ENCODE measurements at regions not wholly inside any gene's neighbourhood (a gene's known extent, or its start where the extent isn't known, plus 50 kb on each side); places are given as distances from the start of the nearest gene placed in this dataset.

GRCh38 chr4:38360201-38360600 is 303.8 kb upstream of the KLF3 start:
- intact Hi-C loops (cut with DNase I), result no loop called here
- ATAC-seq, result no peak
- no peak for DNase-seq (ENCODE audit: low spot score)

GRCh38 chr4:38364383-38364963 is 299.5 kb upstream of the KLF3 start:
- ATAC-seq, result no peak
- intact Hi-C loops (cut with DNase I), result no loop called here
- DNase-seq (ENCODE audit: low spot score), result no peak

GRCh38 chr4:38365261-38365660 is 298.7 kb upstream of the KLF3 start:
- intact Hi-C loops (cut with DNase I), result no loop called here
- DNase-seq (ENCODE audit: low spot score) (no peak), ATAC-seq (no peak)

GRCh38 chr4:38365748-38366310 is 298.2 kb upstream of the KLF3 start:
- ATAC-seq, result peak; percentile 3
- intact Hi-C loops (cut with DNase I), result no loop called here

GRCh38 chr4:38366456-38366855 is 297.5 kb upstream of the KLF3 start:
- ATAC-seq, result peak; percentile 78
- intact Hi-C loops (cut with DNase I), result no loop called here

More at GRCh38 chr4:38365748-38366310, 298.2 kb upstream of the KLF3 start:
- no peak for DNase-seq (ENCODE audit: low spot score)

GRCh38 chr4:38366997-38367396 is 297.0 kb upstream of the KLF3 start:
- DNase-seq (ENCODE audit: low spot score) (no peak), ATAC-seq (peak; percentile 11)
- intact Hi-C loops (cut with DNase I), result no loop called here

More at GRCh38 chr4:38366456-38366855, 297.5 kb upstream of the KLF3 start:
- peak; percentile 64 for DNase-seq (ENCODE audit: low spot score)

GRCh38 chr4:38367642-38368174 is 296.3 kb upstream of the KLF3 start:
- intact Hi-C loops (cut with DNase I), result no loop called here
- no peak for DNase-seq (ENCODE audit: low spot score)

GRCh38 chr4:38368613-38369012 is 295.4 kb upstream of the KLF3 start:
- no peak for ATAC-seq
- intact Hi-C loops (cut with DNase I), result no loop called here

More at GRCh38 chr4:38367642-38368174, 296.3 kb upstream of the KLF3 start:
- peak; percentile 73 for ATAC-seq

GRCh38 chr4:38371391-38371851 is 292.6 kb upstream of the KLF3 start:
- DNase-seq (ENCODE audit: low spot score), result no peak
- intact Hi-C loops (cut with DNase I), result no loop called here
- no peak for ATAC-seq

More at GRCh38 chr4:38368613-38369012, 295.4 kb upstream of the KLF3 start:
- no peak for DNase-seq (ENCODE audit: low spot score)

GRCh38 chr4:38373375-38373774 is 290.6 kb upstream of the KLF3 start:
- ATAC-seq (no peak), DNase-seq (ENCODE audit: low spot score) (no peak)
- intact Hi-C loops (cut with DNase I), result no loop called here

- DNase-seq (ENCODE audit: low spot score) (no peak), ATAC-seq (no peak)
- intact Hi-C loops (cut with DNase I), result no loop called here
These were observed 286.8 kb upstream of the KLF3 start for GRCh38 chr4:38377195-38377594.

GRCh38 chr4:38378478-38378877 is 285.5 kb upstream of the KLF3 start:
- intact Hi-C loops (cut with DNase I), result no loop called here
- no peak for DNase-seq (ENCODE audit: low spot score)
- no peak for ATAC-seq

- ATAC-seq, result peak; percentile 52
- DNase-seq (ENCODE audit: low spot score), result peak; percentile 70
- intact Hi-C loops (cut with DNase I), result no loop called here
These were observed 282.2 kb upstream of the KLF3 start for GRCh38 chr4:38381788-38382187.

GRCh38 chr4:38382520-38382919 is 281.5 kb upstream of the KLF3 start:
- no peak for ATAC-seq
- no peak for DNase-seq (ENCODE audit: low spot score)
- intact Hi-C loops (cut with DNase I), result no loop called here

GRCh38 chr4:38383646-38384121 is 280.3 kb upstream of the KLF3 start:
- DNase-seq (ENCODE audit: low spot score) (no peak), ATAC-seq (no peak)
- intact Hi-C loops (cut with DNase I), result no loop called here

- intact Hi-C loops (cut with DNase I), result no loop called here
- no peak for DNase-seq (ENCODE audit: low spot score)
- ATAC-seq, result peak; percentile 83
These were observed 278.6 kb upstream of the KLF3 start for GRCh38 chr4:38385093-38386004.

- peak; percentile 11 for ATAC-seq
- intact Hi-C loops (cut with DNase I), result no loop called here
- no peak for DNase-seq (ENCODE audit: low spot score)
These were observed 277.9 kb upstream of the KLF3 start for GRCh38 chr4:38386005-38386551.

- ATAC-seq, result no peak
- intact Hi-C loops (cut with DNase I), result no loop called here
- DNase-seq (ENCODE audit: low spot score), result no peak
These were observed 277.3 kb upstream of the KLF3 start for GRCh38 chr4:38386654-38387188.

- intact Hi-C loops (cut with DNase I), result no loop called here
- peak; percentile 86 for DNase-seq (ENCODE audit: low spot score)
- peak; percentile 84 for ATAC-seq
These were observed 276.7 kb upstream of the KLF3 start for GRCh38 chr4:38387348-38387747.

Measured in sciatic nerve (tissue), 2 donors.